ENCODE measurements at regions not wholly inside any gene's neighbourhood (a gene's known extent, or its start where the extent isn't known, plus 50 kb on each side); places are given as distances from the start of the nearest gene placed in this dataset.

GRCh38 chr18:30888344-30888743, 154.2 kb downstream of the DSC3 start:
- no peak for ATAC-seq (ENCODE audit: low read depth)
- CTCF ChIA-PET: no interaction called here

DNA sequence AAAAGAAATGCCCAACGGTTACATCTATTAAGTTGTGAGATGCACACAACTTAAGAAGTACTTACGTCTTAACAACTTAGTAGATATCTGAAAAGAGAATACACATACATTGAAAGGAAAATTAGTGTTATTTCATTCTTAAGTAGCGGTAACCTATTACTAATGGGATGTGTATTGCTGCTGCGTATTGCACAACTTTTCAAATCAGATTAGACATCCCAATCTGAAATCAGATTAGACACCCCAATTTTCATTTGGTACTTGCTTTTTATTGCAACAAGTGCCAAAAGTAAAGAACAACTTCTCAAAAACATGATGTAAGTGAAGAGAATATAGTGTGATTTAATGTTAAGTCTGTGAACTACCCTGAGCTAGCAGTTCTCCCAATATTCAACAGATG, 155.5 kb downstream of the DSC3 start:
- no peaks in the 10 kb centered on the region for H3K4me1 ChIP-seq (ENCODE audit: control insufficient read depth in 2 of 2, insufficient read depth in 2 of 2, low read length in 2 of 2)
- no peak overlapping the region for H2AFZ ChIP-seq (ENCODE audit: insufficient read depth, low read depth, low read length, poor library complexity, severe bottlenecking)
- H3K4me3 Mint-ChIP-seq: no peak overlapping the region
- no peak for TF ChIP-seq EZH2 (IDR thresholded peaks at IDR 0.05; ENCODE audit: borderline replicate concordance, insufficient read depth, low read depth, low read length, poor library complexity, severe bottlenecking)
- TF ChIP-seq, protein P1, sequence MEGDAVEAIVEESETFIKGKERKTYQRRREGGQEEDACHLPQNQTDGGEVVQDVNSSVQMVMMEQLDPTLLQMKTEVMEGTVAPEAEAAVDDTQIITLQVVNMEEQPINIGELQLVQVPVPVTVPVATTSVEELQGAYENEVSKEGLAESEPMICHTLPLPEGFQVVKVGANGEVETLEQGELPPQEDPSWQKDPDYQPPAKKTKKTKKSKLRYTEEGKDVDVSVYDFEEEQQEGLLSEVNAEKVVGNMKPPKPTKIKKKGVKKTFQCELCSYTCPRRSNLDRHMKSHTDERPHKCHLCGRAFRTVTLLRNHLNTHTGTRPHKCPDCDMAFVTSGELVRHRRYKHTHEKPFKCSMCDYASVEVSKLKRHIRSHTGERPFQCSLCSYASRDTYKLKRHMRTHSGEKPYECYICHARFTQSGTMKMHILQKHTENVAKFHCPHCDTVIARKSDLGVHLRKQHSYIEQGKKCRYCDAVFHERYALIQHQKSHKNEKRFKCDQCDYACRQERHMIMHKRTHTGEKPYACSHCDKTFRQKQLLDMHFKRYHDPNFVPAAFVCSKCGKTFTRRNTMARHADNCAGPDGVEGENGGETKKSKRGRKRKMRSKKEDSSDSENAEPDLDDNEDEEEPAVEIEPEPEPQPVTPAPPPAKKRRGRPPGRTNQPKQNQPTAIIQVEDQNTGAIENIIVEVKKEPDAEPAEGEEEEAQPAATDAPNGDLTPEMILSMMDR (IDR thresholded peaks at IDR 0.05): no peak
- no peaks in the 10 kb centered on the region for H3K4me1 Mint-ChIP-seq
- no peaks in the 10 kb centered on the region for H3K9me3 Mint-ChIP-seq (ENCODE audit: insufficient read depth)
- H3K79me2 ChIP-seq (ENCODE audit: control insufficient read depth, insufficient read depth, low read length): no peaks in the 10 kb centered on the region
- no CpG with 5 or more reads among the region's 4 CpGs for WGBS (ENCODE audit: insufficient coverage)
- ATAC-seq (ENCODE audit: low read depth) (no peak), DNase-seq (no peak)
- intact Hi-C loops (cut with micrococcal nuclease): no loop called here
- POLR2A ChIA-PET: no interaction called here
- no peaks in the 10 kb centered on the region for H3K36me3 ChIP-seq (replicated peaks in 1 of 2; ENCODE audit: control extremely low read depth in 1 of 2, control insufficient read depth in 1 of 2, extremely low read depth in 1 of 2, insufficient read depth in 2 of 2, low read length in 1 of 2)
- CTCF ChIA-PET: no interaction called here
- no peak overlapping the region for H3K9ac ChIP-seq (ENCODE audit: low read length)
- H4K20me1 ChIP-seq (ENCODE audit: control insufficient read depth, insufficient read depth, low read length, poor library complexity, severe bottlenecking): no peaks in the 10 kb centered on the region
- no peaks in the 10 kb centered on the region for H3K27me3 Mint-ChIP-seq
- H3K27me3 ChIP-seq (replicated peaks in 1 of 4; ENCODE audit: control extremely low read depth in 1 of 4, control insufficient read depth in 3 of 4, insufficient read depth in 4 of 4, low read length in 3 of 4): no peaks in the 10 kb centered on the region
- peaks cover 0 to 5% (median 0%) of the 10 kb centered on the region in 3 donors for H3K9me3 ChIP-seq (ENCODE audit: control extremely low read depth in 1 of 3, control insufficient read depth in 2 of 3, insufficient read depth in 1 of 3, low read length in 2 of 3)
- no peak overlapping the region for H3K27ac Mint-ChIP-seq
- no peak overlapping the region for H3K4me3 ChIP-seq (ENCODE audit: control extremely low read depth in 1 of 5, extremely low read depth in 1 of 5, insufficient read depth in 1 of 5, low read depth in 2 of 5, low read length in 4 of 5)
- no peak overlapping the region for H3K27ac ChIP-seq (ENCODE audit: low read length in 2 of 2)
- no peak overlapping the region for H3K4me2 ChIP-seq (replicated peaks; ENCODE audit: low read depth, low read length, poor library complexity, severe bottlenecking)

More at GRCh38 chr18:30888344-30888743, 154.2 kb downstream of the DSC3 start:
- no peak for TF ChIP-seq EZH2 (IDR thresholded peaks at IDR 0.05; ENCODE audit: borderline replicate concordance, insufficient read depth, low read depth, low read length, poor library complexity, severe bottlenecking)
- TF ChIP-seq, protein P1 (IDR thresholded peaks at IDR 0.05): no peak
- H3K9me3 Mint-ChIP-seq (ENCODE audit: insufficient read depth): no peaks in the 10 kb centered on the region
- Histone ChIP-seq H3K9ac (ENCODE audit: low read length) (no peak overlapping the region), H3K9me3 (ENCODE audit: control extremely low read depth in 1 of 3, control insufficient read depth in 2 of 3, insufficient read depth in 1 of 3, low read length in 2 of 3) (peaks cover 0 to 5% (median 0%) of the 10 kb centered on the region in 3 donors), H3K27ac (ENCODE audit: low read length in 2 of 2) (no peak overlapping the region), H4K20me1 (ENCODE audit: control insufficient read depth, insufficient read depth, low read length, poor library complexity, severe bottlenecking) (no peaks in the 10 kb centered on the region), H3K79me2 (ENCODE audit: control insufficient read depth, insufficient read depth, low read length) (no peaks in the 10 kb centered on the region), H3K4me2 (replicated peaks; ENCODE audit: low read depth, low read length, poor library complexity, severe bottlenecking) (no peak overlapping the region), H3K4me1 (ENCODE audit: control insufficient read depth in 2 of 2, insufficient read depth in 2 of 2, low read length in 2 of 2) (no peaks in the 10 kb centered on the region), H3K36me3 (replicated peaks in 1 of 2; ENCODE audit: control extremely low read depth in 1 of 2, control insufficient read depth in 1 of 2, extremely low read depth in 1 of 2, insufficient read depth in 2 of 2, low read length in 1 of 2) (no peaks in the 10 kb centered on the region), H2AFZ (ENCODE audit: insufficient read depth, low read depth, low read length, poor library complexity, severe bottlenecking) (no peak overlapping the region), H3K4me3 (ENCODE audit: control extremely low read depth in 1 of 5, extremely low read depth in 1 of 5, insufficient read depth in 1 of 5, low read depth in 2 of 5, low read length in 4 of 5) (no peak overlapping the region), H3K27me3 (replicated peaks in 1 of 4; ENCODE audit: control extremely low read depth in 1 of 4, control insufficient read depth in 3 of 4, insufficient read depth in 4 of 4, low read length in 3 of 4) (no peaks in the 10 kb centered on the region)
- no peak overlapping the region for H3K4me3 Mint-ChIP-seq
- POLR2A ChIA-PET: no interaction called here
- no peak overlapping the region for H3K27ac Mint-ChIP-seq
- H3K27me3 Mint-ChIP-seq: no peaks in the 10 kb centered on the region
- DNase-seq: no peak
- H3K4me1 Mint-ChIP-seq: no peaks in the 10 kb centered on the region
- 91% methylated on average over 2 of the region's 5 CpGs for WGBS (ENCODE audit: insufficient coverage)
- intact Hi-C loops (cut with micrococcal nuclease): no loop called here

Data from B cell (primary cell).